AG10803 (cell line): ENCODE measurements at regions not wholly inside any gene's neighbourhood (a gene's known extent, or its start where the extent isn't known, plus 50 kb on each side); places are given as distances from the start of the nearest gene placed in this dataset.
A peak's percentile ranks its signal among the peaks of the same experiment; 100 is the strongest.
"Not testable (repeated sequence)": the region's sequence is repeated elsewhere in the genome, so short reads cannot be mapped to it uniquely, and the experiment has no call there.

Experiments used
- DNase-seq: peaks from one replicate; pipeline ENCODE4 v3.0.0; 2010; ENCODE audit warnings: low read depth
- H3K4me3 ChIP-seq: 2 replicates; pipeline ENCODE4 v1.5.1; 2011; ENCODE audit warnings: mild to moderate bottlenecking, low read length, control low read depth
- TF ChIP-seq, protein P1 (sequence below): conservative IDR thresholded peaks from 2 replicates; pipeline ENCODE4 v1.5.1; 2011; ENCODE audit warnings: mild to moderate bottlenecking, low read length, control low read depth, inconsistent platforms

DNA sequence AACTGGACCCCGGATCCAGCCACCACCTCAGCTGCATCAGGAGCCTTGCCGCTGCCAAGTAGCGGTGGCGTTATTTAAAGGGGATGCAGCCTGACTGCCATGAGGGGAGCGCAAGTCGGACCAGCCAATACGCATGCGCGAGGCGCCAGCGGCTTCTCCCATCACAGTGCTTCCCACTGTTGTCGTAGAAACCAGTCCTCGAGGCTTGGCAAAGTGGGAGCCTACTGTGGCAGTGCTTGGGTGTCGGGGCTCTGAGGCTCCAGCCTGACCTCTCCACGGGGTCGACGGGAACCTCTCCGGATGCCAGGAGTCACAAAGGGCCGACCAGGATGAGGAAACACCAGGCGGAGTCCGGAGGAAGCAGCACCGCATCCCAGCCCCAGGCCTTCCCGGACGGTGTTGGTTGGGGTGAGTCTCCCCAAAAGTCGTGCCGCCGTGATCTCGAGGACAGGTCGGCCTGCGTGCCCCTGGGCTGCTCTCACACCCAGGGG lies 369.6 kb downstream of the ZNF716 start:
- TF ChIP-seq, protein P1, sequence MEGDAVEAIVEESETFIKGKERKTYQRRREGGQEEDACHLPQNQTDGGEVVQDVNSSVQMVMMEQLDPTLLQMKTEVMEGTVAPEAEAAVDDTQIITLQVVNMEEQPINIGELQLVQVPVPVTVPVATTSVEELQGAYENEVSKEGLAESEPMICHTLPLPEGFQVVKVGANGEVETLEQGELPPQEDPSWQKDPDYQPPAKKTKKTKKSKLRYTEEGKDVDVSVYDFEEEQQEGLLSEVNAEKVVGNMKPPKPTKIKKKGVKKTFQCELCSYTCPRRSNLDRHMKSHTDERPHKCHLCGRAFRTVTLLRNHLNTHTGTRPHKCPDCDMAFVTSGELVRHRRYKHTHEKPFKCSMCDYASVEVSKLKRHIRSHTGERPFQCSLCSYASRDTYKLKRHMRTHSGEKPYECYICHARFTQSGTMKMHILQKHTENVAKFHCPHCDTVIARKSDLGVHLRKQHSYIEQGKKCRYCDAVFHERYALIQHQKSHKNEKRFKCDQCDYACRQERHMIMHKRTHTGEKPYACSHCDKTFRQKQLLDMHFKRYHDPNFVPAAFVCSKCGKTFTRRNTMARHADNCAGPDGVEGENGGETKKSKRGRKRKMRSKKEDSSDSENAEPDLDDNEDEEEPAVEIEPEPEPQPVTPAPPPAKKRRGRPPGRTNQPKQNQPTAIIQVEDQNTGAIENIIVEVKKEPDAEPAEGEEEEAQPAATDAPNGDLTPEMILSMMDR = no peak
- no peak for DNase-seq
- H3K4me3 ChIP-seq = no peak overlapping the region

DNA sequence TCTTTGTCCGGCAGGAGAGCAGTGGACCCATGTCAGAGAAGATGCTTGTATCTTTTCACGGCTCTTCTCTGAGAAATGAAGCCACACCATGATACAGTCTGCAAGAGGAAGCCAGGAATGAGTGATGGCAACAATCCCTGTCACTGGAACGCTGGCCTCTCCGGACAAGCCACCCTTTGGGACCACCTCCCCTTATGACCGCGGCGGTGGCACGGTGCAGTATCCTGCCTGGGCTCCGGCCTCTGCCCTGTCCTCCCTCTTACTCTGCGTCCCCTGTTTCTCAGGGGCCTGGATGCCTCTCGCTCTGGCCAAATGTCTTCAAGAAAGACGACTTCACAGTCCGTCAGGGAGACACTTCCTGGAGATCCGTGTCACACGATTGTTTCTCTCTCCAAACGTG lies 370.5 kb downstream of the ZNF716 start:
- DNase-seq = no peak
- TF ChIP-seq, protein P1 = no peak
- no peak overlapping the region for H3K4me3 ChIP-seq

DNA sequence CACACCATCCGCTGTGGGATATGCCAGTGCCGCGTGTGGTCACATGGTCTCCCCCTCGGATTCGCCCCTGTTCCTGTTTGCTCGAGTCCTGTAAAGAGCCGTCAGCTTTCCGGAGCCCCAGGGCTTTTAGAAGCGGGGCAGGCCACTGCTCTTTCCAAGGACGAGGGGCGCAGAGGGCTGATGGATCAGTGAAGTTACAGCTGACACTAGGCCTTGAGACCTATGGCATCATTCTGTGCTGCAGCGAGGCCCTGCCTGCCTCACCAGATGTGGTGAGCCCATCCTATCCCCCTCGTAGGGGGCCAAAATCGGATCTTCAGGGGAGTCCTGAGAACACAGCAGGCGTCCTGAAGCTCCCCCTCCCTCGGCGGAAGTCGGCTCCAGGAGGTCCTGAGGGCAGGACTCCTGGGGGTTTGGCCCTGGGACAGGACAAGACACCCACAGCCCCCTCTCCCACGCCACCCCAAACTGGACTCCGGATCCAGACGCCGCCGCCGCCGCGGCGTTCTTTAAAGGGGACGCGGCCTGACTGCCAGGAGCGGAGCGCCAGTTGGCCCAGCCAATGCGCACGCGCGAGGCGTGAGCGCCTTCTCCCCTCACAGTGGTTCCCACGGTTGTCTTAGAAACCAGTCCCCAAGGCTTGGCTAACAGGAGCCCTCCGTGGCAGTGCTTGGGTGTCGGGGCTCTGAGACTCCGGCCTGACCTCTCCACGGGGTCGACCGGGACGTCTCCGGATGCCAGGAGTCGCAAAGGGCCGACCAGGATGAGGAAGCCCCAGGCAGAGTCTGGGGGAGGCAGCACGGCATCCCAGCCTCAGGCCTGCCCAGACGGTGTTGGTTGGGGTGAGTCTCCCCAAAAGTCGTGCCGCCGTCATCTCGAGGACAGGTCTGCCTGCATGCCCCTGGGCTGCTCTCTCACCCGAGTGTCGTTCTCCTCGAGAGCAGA lies 371.7 kb downstream of the ZNF716 start:
- no peak for DNase-seq
- TF ChIP-seq, protein P1 = no peak
- H3K4me3 ChIP-seq = no peak overlapping the region

DNA sequence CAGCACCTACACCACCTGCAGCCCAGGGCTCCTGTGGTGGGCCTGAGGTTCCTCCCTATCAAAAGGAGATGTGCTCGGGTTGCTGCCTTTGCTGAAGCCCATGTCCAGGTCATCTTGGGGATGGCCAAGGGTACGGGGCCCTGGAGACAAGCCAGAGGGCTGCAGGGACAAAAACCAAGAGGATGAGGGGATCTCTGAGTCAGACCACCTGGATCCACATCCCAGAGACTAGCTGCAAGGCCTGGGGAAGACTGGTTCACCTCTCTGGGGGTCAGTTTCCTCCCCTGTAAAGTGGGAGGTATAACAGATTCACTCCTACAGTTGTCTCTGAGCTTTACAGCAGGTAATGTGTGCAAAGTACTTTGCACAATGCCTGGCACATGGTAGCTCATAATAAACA lies 376.6 kb downstream of the ZNF716 start:
- not testable (repeated sequence) for H3K4me3 ChIP-seq, DNase-seq

- DNase-seq, H3K4me3 ChIP-seq: not testable (repeated sequence)
Observed at GRCh38 chr7:57835161-57835560, 385.2 kb downstream of the ZNF716 start.

DNA sequence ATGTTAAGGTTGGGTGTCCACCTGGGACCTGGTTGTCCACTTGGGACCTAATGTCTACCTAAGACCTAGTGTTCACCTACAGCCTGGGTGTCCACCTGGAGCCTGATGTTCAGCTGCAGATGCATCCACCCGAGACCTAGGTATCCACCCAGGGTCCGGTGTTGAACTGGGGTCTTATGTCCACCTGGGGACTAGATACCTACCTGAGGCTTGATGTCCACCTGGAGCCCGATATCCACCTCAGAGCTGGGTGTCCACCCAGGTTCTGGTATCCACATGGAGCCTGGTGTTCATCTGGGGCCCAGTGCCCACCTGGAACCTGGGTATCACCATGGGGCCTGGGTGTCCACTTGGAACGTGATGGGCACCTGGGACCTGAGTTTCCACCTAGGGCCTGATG lies 389.2 kb downstream of the ZNF716 start:
- H3K4me3 ChIP-seq, DNase-seq: not testable (repeated sequence)

GRCh38 chr7:57867884-57868701 lies 418.1 kb downstream of the ZNF716 start:
- TF ChIP-seq, protein P1 = no peak
- H3K4me3 ChIP-seq = peak overlapping the region; percentile 35
- no peak for DNase-seq

DNA sequence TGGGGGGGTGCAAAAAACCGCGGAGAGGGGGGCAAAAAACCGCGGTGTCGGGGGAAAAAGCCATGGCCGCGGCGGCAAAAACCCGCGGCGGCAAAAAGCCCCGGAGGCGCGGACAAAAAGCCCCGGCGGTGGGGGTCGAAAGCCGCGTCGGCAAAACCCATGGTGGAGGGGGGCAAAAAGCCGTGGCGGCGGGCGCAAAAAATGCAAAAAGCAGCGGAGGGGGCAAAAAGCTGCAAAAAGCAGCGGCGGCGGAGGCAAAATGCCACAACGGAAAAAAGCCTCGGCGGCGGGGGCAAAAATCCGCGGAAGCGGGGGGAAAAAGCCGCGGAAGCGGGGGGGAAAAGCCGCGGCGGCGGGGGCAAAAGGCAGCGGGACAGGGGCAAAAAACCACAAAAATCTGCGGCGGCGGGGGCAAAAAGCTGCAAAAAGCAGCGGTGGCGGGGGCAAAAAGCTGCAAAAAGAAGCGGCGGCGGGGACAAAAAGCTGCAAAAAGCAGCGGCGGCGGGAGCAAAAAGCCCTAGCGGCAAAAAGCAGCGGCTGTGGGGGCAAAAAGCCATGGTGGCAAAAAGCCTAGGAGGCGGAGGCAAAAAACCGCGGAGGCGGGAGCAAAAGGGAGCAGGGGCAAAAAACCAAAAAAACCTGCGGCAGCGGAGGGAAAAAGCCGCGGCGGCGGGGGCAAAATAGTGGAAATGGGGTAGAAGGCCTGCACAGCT lies 418.9 kb downstream of the ZNF716 start:
- H3K4me3 ChIP-seq = peak overlapping the region; percentile 35
- no peak for DNase-seq
- TF ChIP-seq, protein P1 = no peak
